ENCODE measurements at regions not wholly inside any gene's neighbourhood (a gene's known extent, or its start where the extent isn't known, plus 50 kb on each side); places are given as distances from the start of the nearest gene placed in this dataset.

DNA sequence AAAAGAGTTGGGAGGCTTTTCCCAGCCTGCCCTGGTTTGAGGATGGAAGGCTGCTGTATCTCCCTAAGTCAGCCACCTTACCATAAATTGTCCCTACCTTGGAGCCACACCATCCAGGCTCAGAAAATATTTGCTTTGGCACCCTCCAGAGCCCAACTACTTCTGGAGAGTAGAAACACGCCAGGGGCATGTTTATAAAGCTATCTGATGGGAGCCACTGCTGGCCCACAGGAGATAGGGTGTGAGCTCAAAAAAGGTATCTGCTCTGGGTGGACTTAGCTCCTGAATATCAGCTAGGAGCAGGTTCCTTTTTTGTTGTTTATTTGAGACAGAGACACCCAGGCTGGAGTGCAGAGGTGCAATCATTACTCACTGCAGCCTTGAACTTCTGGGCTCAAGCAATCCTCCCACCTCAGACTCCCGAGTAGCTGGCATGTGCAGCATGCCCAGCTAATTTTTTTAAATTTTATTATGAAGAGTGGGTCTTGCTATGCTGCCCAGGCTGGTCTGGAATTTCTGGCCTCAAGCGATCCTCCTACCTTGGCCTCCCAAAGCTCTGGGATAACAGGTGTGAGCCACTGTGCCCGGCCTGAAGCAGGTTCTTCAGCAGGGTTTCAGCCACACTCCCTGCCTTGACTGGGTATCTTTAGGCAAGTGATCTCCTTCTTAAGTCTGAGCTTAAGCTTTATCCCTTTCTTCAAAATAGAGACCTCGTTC, 147.1 kb downstream of the SALL1 start:
- H2BK15ac ChIP-seq (ENCODE audit: low read length) = no peak overlapping the region
- no peak for DNase-seq (ENCODE audit: low read depth in 1 of 2, low spot score in 2 of 2)
- no peaks in the 10 kb centered on the region for H3K27me3 ChIP-seq (replicated peaks in 1 of 4; ENCODE audit: control insufficient read depth in 3 of 4, extremely low read depth in 1 of 4, insufficient read depth in 3 of 4, low read length in 3 of 4)
- H4K91ac ChIP-seq (replicated peaks; ENCODE audit: insufficient read length, low read length) = no peak overlapping the region
- H3K79me2 ChIP-seq (ENCODE audit: control insufficient read depth in 1 of 2, insufficient read depth in 2 of 2, low read length in 2 of 2) = no peaks in the 10 kb centered on the region
- no peaks in the 10 kb centered on the region for H3K79me1 ChIP-seq (ENCODE audit: low read depth, low read length)
- no peak overlapping the region for H3K23ac ChIP-seq (ENCODE audit: insufficient read length)
- no peak overlapping the region for H4K5ac ChIP-seq (ENCODE audit: insufficient read length, low read depth, low read length)
- H3K4me1 ChIP-seq (replicated peaks in 1 of 4; ENCODE audit: control insufficient read depth in 3 of 4, insufficient read depth in 4 of 4, low read length in 3 of 4) = no peaks in the 10 kb centered on the region
- no peaks in the 10 kb centered on the region for H4K20me1 ChIP-seq (replicated peaks in 1 of 2; ENCODE audit: control insufficient read depth in 1 of 2, insufficient read depth in 2 of 2, low read length in 2 of 2)
- H2AK5ac ChIP-seq (ENCODE audit: low read depth, low read length) = no peak overlapping the region
- H3K14ac ChIP-seq (ENCODE audit: insufficient read length) = no peak overlapping the region
- H2AFZ ChIP-seq (ENCODE audit: low read length) = no peak overlapping the region
- H3K27ac ChIP-seq (ENCODE audit: low read depth, low read length) = no peak overlapping the region
- no peak overlapping the region for H3K56ac ChIP-seq (replicated peaks; ENCODE audit: insufficient read length, low read depth, low read length)
- TF ChIP-seq TAF7 (optimal IDR thresholded peaks at IDR 0.05; ENCODE audit: borderline replicate concordance, low read depth, low read length) (no peak), FOSL1 (IDR thresholded peaks at IDR 0.05; ENCODE audit: insufficient read depth, low read depth, low read length) (no peak), RBBP5 (IDR thresholded peaks at IDR 0.05; ENCODE audit: borderline replicate concordance, low read depth, low read length) (no peak), MAFK (IDR thresholded peaks at IDR 0.05; ENCODE audit: low read depth, low read length) (no peak), CBX8 (IDR thresholded peaks at IDR 0.05; ENCODE audit: borderline replicate concordance, low read depth, low read length) (no peak), SRF (IDR thresholded peaks at IDR 0.05; ENCODE audit: low read depth, low read length) (no peak), RNF2 (IDR thresholded peaks at IDR 0.05; ENCODE audit: borderline replicate concordance, low read depth, low read length, missing control alignments, poor library complexity, severe bottlenecking) (no peak), RAD21 (IDR thresholded peaks at IDR 0.05 in 1 of 2, conservative IDR thresholded peaks at IDR 0.05 in 1 of 2; ENCODE audit: low read depth in 2 of 2, low read length in 2 of 2) (no peak), BACH1 (IDR thresholded peaks at IDR 0.05; ENCODE audit: low read length) (no peak), BRCA1 (IDR thresholded peaks at IDR 0.05; ENCODE audit: low read depth, low read length) (no peak), YY1 (IDR thresholded peaks at IDR 0.05; ENCODE audit: low read depth, low read length) (no peak), E2F6 (IDR thresholded peaks at IDR 0.05) (no peak)
- 88% methylated on average over 5 of the region's 5 CpGs; no CpG with 5 or more reads in 1 of the 2 experiments for WGBS, 2 experiments (ENCODE audit: extremely low coverage in 1 of 2, insufficient coverage in 1 of 2, insufficient read length in 1 of 2, insufficient replicate concordance in 2 of 2, low coverage in 1 of 2, low lambda C conversion rate in 2 of 2, missing lambda C conversion rate in 1 of 2)
- no peak for FAIRE-seq
- no peak overlapping the region for H3K4me3 ChIP-seq (ENCODE audit: extremely low read depth in 1 of 4, insufficient read depth in 2 of 4, low read depth in 3 of 4, low read length in 4 of 4)
- no peak overlapping the region for H3K9ac ChIP-seq (replicated peaks in 1 of 4; ENCODE audit: extremely low read depth in 1 of 4, low read depth in 3 of 4, low read length in 3 of 4)
- ChIA-PET CTCF (ENCODE audit: partially characterized antibody) (no interaction called here), POLR2A (ENCODE audit: partially characterized antibody) (no interaction called here)
- no peak overlapping the region for H4K8ac ChIP-seq (ENCODE audit: extremely low read depth, insufficient read depth, low read length)
- no peaks in the 10 kb centered on the region; the same call in 1 of the 2 replicates for H3K23me2 ChIP-seq (ENCODE audit: low read depth, low read length)
- no peak overlapping the region for H2BK12ac ChIP-seq (ENCODE audit: low read depth, low read length)
- H3K4ac ChIP-seq (replicated peaks; ENCODE audit: insufficient read length, low read depth, low read length) = no peak overlapping the region
- H2BK20ac ChIP-seq (ENCODE audit: low read length) = no peak overlapping the region
- no peak overlapping the region for H2BK5ac ChIP-seq (ENCODE audit: low read depth, low read length)
- H3K4me2 ChIP-seq (ENCODE audit: insufficient read depth in 1 of 2, low read depth in 2 of 2, low read length in 2 of 2) = no peak overlapping the region
- H3K36me3 ChIP-seq (ENCODE audit: control insufficient read depth in 2 of 4, insufficient read depth in 4 of 4, low read length in 3 of 4) = no peaks in the 10 kb centered on the region
- no peak overlapping the region for H3K18ac ChIP-seq (ENCODE audit: extremely low read depth, low read length)
- no peak overlapping the region for H2BK120ac ChIP-seq (replicated peaks; ENCODE audit: low read depth, low read length)
- H3K9me3 ChIP-seq (ENCODE audit: insufficient read depth in 2 of 2, low read depth in 1 of 2, low read length in 1 of 2) = no peaks in the 10 kb centered on the region
